Suprapubic skin (tissue), 3 donors: ENCODE measurements at regions not wholly inside any gene's neighbourhood (a gene's known extent, or its start where the extent isn't known, plus 50 kb on each side); places are given as distances from the start of the nearest gene placed in this dataset.

Source experiments
- CTCF ChIP-seq, 2 donors: fragments of 200-600 bp in 1 of 2; fragments of 450-650 bp in 1 of 2; sonication (generic) in 1 of 2; IDR thresholded peaks; one replicate each; pipeline ENCODE4 v1.5.1; 2016 to 2019; ENCODE audit warnings: antibody characterized with exemption in 2 of 2, mild to moderate bottlenecking in 1 of 2, moderate library complexity in 1 of 2
- POLR2A ChIP-seq, 2 donors: fragments of 450-650 bp; IDR thresholded peaks; one replicate each; pipeline ENCODE4 v1.6.1; 2017; ENCODE audit warnings: antibody characterized with exemption in 2 of 2, mild to moderate bottlenecking in 2 of 2, moderate library complexity in 2 of 2

DNA sequence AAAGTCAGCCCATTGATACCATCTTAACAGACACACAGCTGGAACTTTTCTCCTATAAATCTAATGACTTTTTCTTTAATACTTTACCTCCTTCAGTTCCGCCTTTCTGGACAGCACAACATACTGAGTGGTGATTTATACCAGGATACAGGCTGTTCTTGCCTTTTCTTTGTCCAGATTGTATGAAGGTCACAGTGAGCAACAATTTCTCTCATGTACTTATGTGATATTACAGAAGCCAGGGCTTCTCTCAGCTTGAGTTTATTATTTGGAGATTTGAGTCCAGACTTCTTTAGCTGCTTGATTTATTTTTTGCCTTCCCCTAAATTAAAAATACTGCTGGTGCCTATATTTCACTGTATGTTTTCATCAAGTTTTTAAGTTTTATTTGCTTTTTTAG is 976.0 kb downstream of the ROBO2 start:
- TF ChIP-seq CTCF (IDR thresholded peaks at IDR 0.05) (no peak), POLR2A (IDR thresholded peaks at IDR 0.05) (no peak)
